ENCODE measurements at regions not wholly inside any gene's neighbourhood (a gene's known extent, or its start where the extent isn't known, plus 50 kb on each side); places are given as distances from the start of the nearest gene placed in this dataset.

DNA sequence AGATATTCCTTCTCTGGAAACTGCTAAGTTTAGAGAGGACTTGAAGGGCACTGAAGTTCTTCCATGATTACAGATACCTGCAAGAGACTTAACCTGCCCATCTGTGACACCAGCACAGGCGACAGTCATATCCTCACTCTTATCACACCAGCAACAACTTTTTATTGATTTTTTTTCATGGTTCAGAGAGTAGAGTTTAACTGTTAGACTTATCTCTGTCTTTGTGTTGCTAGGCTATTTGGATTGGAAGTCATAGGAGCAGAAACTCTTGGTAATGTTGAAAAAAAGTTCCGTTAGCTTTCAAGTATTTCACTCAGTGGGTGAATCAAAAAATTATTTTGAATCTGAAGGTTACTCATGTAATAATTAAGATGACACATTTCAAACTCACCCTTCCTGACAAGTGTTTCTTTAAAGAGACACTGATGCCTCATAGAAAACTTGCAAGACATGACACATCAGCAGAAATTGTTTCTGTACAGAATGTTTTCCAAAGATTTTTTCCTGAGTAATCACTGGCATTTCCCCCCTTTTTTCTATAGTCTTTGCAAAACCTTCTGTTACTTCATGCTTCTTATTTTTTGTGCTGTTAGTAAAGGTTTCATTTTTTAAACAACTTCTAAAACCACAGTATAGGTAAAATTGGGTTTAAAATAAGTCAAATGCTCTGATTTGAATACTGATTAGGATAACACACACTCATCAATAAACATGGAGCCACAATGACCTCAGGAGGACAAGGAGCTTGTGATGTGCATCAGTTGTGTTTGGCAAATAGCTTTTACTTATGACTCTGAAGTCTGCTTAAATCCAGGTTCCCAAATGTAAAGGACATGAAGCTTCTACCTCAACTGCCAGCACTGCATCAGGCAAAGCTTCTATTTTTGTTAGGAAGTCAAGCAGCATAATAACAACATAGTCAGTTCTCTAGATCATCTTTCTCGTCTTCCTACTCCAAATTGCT lies 252.9 kb upstream of the MAN1A1 start:
- DNase-seq (ENCODE audit: low spot score): no peak

DNA sequence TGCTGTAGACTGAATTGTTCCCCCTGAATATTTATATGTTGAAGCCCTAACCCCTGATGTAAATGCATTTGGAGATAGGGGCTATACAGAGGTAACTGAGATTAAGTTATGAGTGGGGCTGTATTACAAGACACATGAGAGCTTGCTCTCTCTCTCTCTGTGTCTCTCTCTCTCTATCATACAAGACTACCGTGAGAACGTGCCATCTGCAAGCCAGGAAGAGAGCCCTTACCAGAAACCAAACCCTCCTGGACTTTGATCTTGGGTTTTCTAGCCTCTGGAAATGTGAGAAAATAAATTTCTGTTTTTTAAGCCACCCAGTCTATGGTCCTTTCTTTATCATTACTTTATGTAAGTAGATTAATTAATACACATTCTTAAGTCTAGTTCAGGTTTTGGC lies 249.3 kb upstream of the MAN1A1 start:
- no peak for DNase-seq (ENCODE audit: low spot score)

DNA sequence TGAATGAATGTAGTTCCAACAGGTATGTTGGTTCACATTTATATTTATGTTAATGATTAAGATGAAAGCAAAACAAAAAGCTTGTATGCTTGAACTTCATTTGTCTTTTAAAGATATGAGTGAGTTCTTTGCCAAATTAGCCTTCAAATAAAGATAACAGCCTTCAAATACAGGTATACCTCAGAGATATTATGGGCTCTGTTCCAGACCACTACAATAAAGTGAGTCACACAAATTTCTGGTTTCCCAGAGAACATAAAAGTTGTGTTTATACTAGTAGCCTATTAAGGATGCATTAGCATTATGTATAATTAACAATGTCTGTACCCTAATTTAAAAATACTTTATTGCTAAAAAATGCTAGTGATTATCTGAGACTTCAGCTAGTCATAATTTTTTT lies 245.3 kb upstream of the MAN1A1 start:
- DNase-seq (ENCODE audit: low spot score): no peak

DNA sequence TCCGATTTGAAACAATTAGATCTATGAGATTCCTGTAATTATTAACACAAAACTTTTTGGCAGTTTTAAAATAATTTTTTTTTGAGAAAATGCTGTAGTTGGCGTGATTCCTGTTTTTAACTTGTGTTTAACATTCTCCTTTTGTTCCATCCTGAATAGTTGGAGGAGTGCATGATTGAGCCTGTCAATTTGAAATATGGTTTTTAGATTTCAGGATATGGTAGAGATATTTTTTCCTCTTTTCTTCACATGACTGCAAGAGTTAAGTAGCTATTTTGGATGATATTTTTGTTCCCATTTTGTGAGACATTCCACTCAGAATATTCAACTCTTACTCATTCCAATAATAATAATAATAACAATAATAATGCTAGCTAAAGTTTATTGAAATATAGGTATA lies 241.7 kb upstream of the MAN1A1 start:
- DNase-seq (ENCODE audit: low spot score): no peak

DNA sequence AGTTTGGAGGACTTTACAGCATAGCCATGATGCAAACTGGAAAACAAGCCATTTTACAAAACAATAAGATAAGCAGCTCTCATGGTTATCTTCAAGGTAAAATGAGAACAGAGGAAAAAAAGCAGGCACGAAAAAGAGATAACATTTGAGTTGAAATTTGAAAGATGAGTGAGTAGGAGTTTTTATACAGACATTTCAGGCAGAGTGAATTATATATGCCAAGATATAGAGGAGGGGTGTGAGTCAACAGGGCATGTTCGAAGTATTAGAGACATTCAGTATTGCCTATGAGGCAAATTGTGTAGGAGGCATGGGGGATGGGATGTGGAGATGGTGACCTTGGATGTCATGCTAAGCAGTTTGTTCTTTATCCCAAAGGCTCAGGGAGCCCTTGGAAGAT lies 240.5 kb upstream of the MAN1A1 start:
- DNase-seq (ENCODE audit: low spot score): no peak

DNA sequence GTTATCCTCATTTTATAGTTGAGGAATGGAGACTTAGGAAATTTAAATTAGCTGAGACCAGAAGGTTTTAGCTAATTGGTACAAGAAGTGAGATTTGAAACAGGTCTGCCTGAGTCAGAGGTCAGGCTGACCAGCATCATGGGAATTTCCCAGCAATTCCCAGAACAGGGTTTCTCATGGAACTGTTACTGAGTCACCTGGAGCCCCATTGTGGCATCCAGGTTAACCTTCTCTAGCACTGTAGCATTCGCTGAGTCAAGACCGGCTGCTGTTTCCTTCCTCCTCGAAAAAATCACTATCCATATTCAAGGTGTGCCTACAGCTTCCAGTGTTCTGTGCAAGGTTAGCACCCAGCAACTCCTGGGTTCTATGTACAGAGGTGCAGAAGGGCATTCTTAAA lies 238.0 kb upstream of the MAN1A1 start:
- no peak for DNase-seq (ENCODE audit: low spot score)

DNA sequence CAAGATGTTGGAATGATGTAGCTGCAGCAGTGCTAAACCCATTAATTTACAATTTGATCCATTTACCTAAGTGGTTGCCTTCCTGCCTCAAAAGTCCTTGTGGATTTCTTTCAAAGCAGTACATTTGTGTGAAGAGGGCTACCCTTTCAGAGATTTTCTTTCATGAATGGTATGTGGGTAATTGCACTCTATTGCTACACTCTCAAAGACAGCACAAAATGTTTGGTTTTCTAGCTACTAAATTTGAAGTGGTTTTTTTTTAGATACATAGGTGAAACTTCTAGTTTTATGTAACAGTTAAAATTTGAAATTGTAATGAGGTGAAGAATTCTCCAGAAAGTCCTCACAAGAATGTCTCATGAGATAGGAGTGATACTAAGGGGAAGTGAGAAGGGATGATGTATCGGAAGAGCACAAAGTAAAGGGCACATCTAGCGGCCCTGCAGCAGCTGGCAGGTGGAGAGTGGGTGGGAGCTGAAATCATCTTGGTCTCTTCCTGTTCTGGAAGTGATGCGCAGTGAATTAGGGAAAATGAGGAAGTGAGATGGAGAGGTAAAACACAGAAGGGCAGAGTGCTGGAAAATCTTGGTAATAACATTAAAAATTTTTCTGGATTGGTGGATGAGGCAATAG lies 236.8 kb upstream of the MAN1A1 start:
- DNase-seq (ENCODE audit: low spot score): no peak

DNA sequence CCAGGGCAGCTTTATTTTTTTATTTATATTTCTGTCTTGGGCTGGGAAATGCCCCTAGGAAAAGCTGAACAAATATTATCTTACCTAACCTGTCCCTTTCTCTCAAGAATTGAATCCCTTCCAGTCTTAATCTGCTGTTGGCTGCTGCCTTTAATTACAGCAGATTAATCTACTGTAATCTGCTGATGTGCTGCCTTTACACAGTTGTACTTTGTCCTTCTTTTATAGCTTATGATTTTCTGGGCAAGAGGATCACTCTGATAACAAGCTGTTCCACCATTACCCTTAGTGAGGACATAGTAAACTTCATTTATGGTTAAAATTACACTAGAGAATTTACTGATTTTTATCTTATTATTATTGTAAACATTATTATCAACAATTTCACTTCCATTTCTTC lies 234.5 kb upstream of the MAN1A1 start:
- DNase-seq (ENCODE audit: low spot score): no peak

DNA sequence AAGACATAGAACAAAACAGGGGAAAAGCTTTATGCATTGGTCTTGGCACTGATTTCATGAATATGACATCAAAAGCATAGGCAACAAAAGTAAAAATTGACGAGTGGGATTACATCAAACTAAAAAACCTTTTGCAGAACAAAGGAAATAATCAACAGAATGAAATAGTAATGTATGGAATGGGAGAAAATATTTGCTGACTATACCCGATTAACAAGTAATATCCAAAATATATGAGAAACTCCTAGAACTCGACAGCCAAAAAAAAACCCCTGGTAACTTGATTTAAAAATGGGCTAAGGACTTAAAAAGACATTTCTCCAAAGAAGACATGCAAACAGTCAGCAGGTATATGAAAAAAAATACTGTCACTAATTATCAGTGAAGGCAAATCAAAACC lies 231.7 kb upstream of the MAN1A1 start:
- DNase-seq (ENCODE audit: low spot score): no peak

DNA sequence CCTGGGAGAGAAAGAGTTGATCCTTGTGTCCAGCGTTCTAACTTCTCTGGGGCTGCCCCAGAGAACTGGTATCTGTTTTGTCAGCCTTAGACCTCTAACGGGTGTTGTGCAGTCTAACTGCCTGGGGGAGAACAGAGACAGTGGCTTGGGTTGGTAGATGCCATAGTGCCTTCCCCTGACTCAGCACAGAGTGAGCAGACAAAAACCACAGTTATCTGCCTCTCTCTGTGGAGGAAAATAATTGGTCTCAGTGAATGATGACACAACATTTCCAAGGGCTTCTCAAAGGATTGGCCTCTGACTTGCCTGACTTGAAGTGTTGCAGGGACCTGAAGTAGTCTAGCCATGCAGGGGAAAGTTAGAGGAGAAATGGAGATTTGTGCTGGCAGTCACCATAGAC lies 226.2 kb upstream of the MAN1A1 start:
- no peak for DNase-seq (ENCODE audit: low spot score)

DNA sequence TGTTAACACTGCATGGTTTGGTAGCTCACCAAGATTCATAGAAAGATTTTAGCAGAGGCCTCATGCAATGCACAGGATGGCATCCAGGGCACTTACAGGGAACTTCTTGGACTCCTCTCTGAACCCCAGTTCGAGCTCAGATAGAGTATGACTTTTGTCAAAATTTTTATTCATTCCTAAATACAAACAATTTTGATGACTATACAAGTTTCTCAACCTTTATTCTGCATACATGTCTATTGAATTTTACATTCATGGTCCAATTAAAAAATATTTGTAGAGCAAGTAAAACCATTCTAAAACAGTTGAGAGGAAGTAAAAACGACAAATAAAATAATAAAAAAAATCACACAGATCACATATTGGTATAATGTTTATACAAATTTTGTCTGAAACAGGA lies 219.0 kb upstream of the MAN1A1 start:
- DNase-seq (ENCODE audit: low spot score): no peak

DNA sequence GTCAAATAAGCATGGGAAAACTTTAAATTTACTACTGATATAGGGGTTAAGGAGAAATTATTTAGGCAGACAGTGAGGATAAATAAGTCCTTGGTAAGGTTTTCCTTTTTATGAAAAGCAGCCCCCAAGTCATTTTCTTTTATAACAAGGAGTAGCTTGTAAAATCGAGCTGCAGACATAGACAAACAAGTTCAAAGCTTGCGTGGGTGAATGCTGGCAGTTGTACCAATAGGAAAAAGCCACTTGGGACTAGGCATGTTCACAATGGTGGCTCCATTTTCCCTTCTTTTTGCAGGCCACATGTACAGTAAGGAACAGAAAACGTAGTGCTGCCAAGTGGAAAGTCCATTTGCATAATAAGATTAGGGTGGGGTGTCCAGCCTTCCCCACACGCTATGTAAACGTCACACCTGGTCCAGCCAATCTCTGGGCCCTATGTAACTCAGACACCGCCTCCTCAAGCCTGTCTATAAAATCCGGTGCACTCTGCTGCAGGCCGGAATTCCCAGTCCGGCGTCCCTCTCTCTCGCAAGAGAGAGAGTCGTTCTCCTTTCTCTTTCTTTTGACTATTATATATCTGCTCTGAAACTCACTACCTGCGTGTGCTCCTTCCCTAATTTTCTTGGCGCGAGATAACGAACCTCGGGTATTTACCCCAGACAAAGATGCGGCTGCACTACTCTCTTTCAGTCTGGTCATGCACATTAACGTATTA lies 217.1 kb upstream of the MAN1A1 start:
- DNase-seq (ENCODE audit: low spot score): no peak

DNA sequence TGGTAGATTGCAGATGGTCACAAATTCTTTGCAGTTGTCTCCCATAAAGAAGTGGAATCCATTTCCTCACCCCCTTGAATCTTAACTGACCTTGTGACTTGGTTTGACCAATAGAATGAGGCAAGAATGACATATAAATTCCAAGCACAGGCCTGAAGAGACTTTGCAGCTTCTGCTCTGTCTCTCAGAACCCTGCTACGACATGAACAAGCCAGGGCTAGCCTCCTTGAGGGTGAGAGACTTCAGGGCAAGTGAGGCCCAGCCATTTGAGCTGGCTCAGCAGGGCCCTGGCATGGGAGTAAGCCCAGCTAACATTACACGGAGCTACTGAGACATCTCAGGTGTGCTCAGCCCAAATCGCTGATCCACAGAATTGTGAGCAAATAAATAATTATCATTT lies 216.3 kb upstream of the MAN1A1 start:
- no peak for DNase-seq (ENCODE audit: low spot score)

DNA sequence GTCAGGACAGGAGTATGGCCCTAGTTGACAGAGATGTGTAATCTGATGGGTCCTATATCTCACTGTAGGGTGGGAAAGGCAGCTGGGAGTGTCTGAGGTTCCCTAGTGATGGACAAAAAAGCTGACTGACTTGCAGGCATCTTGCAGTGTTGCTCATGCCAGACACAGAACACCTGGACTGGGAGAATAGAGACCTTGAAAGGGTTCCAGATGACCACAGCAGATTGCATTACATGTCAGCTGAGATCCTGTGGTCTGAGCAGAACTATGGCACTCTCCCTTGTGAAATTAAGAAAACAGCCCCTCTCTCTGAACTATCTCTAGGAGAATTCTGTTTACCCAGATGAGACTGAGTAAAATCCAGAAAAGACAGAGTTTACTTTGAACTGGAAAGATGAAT lies 212.6 kb upstream of the MAN1A1 start:
- DNase-seq (ENCODE audit: low spot score): no peak

DNA sequence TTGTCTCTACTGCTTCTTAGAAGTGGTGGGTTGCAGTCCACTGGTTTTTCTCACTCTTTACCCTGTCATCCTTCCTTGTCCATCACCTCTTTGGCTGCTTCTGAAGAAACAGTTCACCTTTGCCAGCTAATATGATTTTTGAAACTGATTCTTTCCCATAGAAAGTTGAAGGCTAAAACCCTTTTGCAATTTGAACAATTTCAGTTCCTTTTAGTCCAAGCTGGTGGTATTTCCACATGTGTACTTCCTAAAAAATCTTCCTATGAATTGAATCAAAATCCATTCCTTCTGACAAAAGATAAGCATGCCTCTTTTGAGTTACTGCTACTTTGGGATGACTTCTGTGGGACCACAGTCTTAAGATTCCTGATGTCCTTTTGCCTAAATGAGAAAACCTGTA lies 210.0 kb upstream of the MAN1A1 start:
- DNase-seq (ENCODE audit: low spot score): no peak

DNA sequence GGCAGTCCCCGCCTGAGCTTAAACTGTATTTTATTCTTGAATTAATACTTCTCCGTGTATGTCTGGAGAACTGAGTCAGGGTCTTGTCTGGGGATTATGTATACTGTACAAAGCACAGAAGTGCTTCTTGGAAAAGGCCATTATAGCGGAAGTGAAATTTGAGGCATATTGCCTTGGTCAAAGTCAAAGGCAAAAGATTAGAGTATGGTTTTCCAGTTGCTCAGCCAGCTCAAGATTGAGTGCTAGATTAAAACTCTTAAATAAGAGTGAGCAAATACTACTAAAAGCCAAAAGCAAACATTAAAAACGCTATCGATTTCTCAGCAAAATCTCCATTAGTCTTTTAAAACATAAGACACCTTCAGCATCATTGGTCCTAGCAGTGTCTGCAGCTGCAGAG lies 207.7 kb upstream of the MAN1A1 start:
- no peak for DNase-seq (ENCODE audit: low spot score)

DNA sequence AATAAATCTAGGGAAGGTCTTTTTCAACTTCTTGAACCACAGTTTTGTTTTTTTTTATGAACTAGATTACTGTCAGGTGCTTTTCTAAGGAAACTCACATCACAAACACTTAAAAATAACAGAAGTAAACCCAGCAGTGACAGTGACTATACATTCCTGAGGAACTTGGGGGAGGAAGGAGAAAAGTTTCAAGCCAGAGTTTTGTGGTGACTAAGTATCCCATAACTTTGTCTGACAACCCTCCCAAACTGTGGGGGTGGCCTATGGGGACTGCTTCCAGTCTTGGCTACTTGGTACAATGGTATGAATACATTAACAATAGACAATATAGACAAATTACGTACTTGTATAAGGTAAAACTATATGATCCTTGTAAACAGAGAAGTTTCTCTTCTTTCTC lies 202.5 kb upstream of the MAN1A1 start:
- no peak for DNase-seq (ENCODE audit: low spot score)

DNA sequence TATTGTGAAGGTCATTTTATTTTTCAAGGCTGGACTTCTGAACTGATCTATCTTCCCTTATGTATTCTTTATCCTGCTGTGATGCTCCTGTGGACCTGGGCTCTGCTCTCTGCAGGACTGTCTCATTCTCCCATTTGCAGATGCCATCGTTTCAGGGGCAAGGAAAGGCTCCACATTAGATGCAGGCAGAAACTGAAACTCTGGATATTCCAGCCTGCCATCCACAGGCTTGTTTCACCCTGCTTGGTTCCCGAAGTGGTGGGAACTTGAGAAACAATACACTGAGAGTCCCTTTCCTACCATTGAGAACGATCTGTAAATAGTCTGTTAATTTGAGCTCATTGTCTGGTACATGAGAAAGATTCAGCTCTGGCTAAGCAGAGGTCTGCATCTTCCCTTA lies 197.5 kb upstream of the MAN1A1 start:
- DNase-seq (ENCODE audit: low spot score): no peak

DNA sequence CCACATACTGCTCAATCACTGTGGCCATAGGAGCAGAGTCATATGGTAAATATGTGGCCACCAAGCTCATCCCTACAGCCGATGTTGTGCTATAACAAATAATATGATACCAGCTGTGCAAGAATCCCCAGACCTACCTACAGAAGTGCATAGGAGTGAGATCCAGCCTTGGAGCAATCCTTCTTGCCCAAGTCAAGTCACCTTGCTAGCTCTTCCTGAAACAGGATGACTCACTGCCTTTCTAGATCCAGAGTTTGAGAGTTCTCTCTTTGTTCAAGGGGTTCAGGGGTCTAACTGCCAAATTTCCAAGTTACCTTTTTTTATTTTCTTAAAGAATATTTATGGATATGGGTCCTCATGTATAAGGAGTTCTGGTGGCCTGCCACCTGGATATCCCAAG lies 195.7 kb upstream of the MAN1A1 start:
- no peak for DNase-seq (ENCODE audit: low spot score)

DNA sequence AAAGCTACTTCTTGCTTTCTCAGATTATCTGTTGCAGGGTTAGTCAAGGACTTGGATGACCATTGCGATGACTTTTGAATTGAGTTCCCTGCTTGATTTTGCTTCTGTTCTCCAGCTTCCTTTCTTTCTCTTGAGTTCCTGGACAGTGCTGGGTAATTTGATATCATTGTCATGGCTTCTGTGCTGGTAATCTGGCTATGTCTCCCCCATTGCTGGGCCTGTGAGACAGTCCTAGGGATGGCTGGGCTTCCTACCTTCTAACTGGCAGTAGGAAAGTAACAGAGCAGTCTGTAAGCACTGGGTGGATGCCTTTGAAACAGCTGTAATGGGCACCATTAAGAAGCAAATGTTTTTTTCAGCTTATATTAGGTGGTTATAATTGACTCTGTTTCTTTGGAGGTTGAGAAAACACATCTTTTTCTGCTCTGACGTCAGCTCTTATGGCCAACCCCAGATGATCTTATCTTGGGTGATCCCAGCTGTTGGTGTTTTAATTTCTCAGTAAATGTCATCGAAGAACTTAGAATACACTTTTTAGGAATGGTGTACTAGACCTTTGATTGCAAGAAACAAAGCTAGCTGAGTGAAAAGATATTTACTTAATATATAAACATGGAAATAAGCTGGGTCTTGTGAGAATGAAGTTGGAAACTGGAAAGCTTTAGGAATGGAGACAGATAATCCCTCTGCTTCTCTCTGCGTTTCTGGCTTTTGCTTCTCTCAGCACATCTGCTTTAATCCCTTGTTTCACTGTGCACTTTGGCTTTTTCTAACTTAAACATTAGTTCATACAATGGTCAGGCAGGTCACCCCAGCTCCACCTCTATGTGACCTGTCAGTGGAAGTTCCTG lies 195.0 kb upstream of the MAN1A1 start:
- DNase-seq (ENCODE audit: low spot score): no peak

DNA sequence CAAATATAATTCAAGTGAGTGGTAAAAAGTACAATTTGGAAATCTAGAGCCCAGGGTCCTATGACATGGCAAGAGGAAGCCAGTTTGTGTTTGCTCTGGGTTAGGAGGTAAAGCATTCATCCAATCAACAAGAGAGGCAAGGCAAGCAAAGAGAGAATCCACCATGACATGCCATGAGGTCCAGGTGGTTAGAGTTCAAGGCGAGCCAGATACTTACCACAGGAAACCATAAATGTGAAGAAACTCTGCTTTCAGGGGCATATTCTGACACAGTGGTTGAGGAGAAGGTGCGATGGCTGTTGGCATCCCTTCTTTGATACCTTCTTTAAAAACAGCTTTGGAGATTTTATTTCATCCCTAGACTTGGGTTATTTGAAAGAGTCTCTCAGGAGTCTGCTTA lies 193.8 kb upstream of the MAN1A1 start:
- no peak for DNase-seq (ENCODE audit: low spot score)

DNA sequence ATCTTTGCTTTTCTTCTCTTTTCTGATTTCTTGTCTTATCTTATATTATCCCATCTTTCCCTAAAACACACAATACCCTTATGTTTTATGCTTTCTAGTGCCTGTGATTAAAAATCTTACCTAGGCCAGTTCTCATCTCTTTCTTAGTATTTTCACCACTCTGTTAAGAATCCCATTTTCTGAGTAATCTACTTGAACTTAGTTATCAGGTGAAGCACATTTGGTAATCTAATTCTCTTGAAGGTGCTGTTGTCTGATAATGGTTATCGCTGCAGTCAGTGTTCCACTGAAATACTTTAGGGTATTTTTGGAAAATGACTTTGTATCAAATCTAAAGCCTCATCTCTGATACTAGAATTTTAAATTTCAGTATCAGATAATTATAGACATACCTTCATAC lies 192.5 kb upstream of the MAN1A1 start:
- no peak for DNase-seq (ENCODE audit: low spot score)

Measured in hematopoietic multipotent progenitor cell treated with erythropoietin and hydrocortisone succinate and interleukin-3 and kit ligand, for 17 days (in vitro differentiated cells).